ENCODE measurements at regions not wholly inside any gene's neighbourhood (a gene's known extent, or its start where the extent isn't known, plus 50 kb on each side); places are given as distances from the start of the nearest gene placed in this dataset.

DNA sequence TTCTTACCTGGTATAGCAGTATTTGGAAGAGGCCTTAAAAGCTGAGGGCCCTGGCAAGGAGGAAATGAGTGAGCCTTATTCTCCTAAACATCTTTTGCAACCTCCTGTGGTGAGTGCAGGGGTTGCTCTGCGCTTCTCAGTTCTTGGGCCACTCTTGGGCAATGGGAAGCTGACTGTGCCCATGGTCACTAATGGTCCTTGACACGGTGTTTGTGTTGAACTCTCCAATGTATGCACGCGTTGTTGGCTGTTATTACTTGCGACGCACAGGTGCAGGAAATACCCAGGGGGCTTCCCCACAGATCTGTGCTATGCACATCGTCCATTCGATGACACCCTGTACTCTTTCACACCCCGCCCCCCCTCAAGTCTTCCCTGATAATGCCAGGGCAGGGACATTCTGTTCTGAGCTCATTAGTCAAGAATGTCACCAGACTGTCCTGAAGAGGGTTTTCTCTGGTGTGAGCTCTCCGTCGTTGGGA is 79.7 kb downstream of the EDN1 start:
- CTCF ChIA-PET = interaction anchor here (0.6 kb wide), 1 partner anchor 224 kb away, joined by 4 read pairs; no protein-coding TSS in a partner anchor
- Histone ChIP-seq H3K9me3 (ENCODE audit: control insufficient read depth, insufficient read depth, low read length) (no peaks in the 10 kb centered on the region), H3K4me3 (ENCODE audit: low read depth, low read length) (no peak overlapping the region), H3K27ac (ENCODE audit: low read depth, low read length) (no peak overlapping the region), H3K27me3 (ENCODE audit: control insufficient read depth, insufficient read depth, low read length) (no peaks in the 10 kb centered on the region)
- POLR2A ChIA-PET = no interaction called here
- TF ChIP-seq, protein P1, sequence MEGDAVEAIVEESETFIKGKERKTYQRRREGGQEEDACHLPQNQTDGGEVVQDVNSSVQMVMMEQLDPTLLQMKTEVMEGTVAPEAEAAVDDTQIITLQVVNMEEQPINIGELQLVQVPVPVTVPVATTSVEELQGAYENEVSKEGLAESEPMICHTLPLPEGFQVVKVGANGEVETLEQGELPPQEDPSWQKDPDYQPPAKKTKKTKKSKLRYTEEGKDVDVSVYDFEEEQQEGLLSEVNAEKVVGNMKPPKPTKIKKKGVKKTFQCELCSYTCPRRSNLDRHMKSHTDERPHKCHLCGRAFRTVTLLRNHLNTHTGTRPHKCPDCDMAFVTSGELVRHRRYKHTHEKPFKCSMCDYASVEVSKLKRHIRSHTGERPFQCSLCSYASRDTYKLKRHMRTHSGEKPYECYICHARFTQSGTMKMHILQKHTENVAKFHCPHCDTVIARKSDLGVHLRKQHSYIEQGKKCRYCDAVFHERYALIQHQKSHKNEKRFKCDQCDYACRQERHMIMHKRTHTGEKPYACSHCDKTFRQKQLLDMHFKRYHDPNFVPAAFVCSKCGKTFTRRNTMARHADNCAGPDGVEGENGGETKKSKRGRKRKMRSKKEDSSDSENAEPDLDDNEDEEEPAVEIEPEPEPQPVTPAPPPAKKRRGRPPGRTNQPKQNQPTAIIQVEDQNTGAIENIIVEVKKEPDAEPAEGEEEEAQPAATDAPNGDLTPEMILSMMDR (IDR thresholded peaks at IDR 0.05; ENCODE audit: low read depth, low read length) = no peak
- no peak for DNase-seq (ENCODE audit: low read depth, low spot score)

DNA sequence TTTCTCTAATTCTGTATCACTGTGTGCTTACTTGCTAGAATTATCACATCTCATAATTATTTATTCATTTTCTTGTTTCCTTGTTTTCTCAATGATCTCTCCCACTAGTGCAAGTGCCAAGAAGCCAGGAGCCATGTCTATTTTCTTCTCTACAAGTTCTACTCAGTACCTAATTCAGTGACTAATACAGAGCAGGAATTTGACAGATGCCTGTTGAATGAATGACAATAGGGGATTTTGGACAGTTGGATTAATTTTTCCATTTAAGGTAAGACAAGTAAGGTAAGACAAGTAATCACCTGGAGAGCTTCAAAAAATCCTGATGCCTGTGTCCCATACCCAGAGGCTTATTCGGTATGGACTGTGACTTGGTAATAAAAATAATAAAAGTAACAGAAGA is 81.0 kb downstream of the EDN1 start:
- Histone ChIP-seq H3K9me3 (ENCODE audit: control insufficient read depth, insufficient read depth, low read length) (no peaks in the 10 kb centered on the region), H3K27me3 (ENCODE audit: control insufficient read depth, insufficient read depth, low read length) (no peaks in the 10 kb centered on the region), H3K4me3 (ENCODE audit: low read depth, low read length) (no peak overlapping the region), H3K27ac (ENCODE audit: low read depth, low read length) (no peak overlapping the region)
- TF ChIP-seq, protein P1 (IDR thresholded peaks at IDR 0.05; ENCODE audit: low read depth, low read length) = no peak
- DNase-seq (ENCODE audit: low read depth, low spot score) = no peak
- ChIA-PET CTCF (no interaction called here), POLR2A (no interaction called here)

DNA sequence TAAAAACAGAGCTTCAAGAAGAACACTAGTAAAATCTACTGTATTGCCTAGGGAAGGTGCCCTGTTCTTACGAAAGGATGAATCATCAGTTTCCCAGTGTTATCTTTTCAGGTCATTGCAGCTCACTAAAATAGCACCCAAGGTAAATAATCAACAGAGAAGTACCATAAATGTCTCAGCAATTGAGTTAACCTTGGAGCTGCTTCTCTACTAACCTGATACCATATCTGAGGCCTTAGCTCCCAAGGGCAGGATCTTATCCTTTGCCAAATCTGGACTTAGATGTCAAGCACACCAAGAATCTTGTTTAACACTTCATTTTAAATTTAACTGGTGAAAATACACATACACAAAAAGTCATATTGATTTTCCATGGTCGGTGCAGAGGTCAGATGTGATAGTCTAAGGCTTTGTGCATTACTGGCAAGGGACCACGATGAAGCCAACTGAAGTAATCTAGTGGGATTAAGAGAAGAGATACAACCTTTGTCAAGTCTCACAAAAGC is 81.5 kb downstream of the EDN1 start:
- Histone ChIP-seq H3K9me3 (ENCODE audit: control insufficient read depth, insufficient read depth, low read length) (no peaks in the 10 kb centered on the region), H3K4me3 (ENCODE audit: low read depth, low read length) (no peak overlapping the region), H3K27ac (ENCODE audit: low read depth, low read length) (no peak overlapping the region), H3K27me3 (ENCODE audit: control insufficient read depth, insufficient read depth, low read length) (no peaks in the 10 kb centered on the region)
- no peak for DNase-seq (ENCODE audit: low read depth, low spot score)
- TF ChIP-seq, protein P1 (IDR thresholded peaks at IDR 0.05; ENCODE audit: low read depth, low read length) = no peak
- ChIA-PET CTCF (no interaction called here), POLR2A (no interaction called here)

DNA sequence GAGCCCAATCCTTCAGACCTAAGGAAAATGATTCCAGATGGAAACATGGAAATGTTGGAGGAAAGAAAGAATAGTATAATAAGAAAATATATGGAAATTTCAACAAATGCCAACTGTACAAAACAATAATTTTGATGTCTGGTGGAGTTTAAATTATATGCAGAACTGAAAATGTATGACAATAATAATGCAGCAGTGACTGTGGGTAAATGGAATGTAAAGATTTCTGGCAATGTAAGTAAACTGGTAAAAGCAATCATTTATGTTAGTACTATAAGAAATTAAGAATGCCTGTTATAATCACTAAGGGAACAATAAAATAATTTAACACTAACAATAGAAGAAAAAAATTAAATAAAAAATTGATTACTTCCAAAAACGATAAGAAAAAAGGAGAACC is 89.0 kb downstream of the EDN1 start:
- ChIA-PET CTCF (interaction anchor here (1.1 kb wide), 1 partner anchor 224 kb away, joined by 3 read pairs; no protein-coding TSS in a partner anchor), POLR2A (no interaction called here)
- Histone ChIP-seq H3K27me3 (ENCODE audit: control insufficient read depth, insufficient read depth, low read length) (no peaks in the 10 kb centered on the region), H3K4me3 (ENCODE audit: low read depth, low read length) (no peak overlapping the region), H3K9me3 (ENCODE audit: control insufficient read depth, insufficient read depth, low read length) (no peaks in the 10 kb centered on the region), H3K27ac (ENCODE audit: low read depth, low read length) (no peak overlapping the region)
- TF ChIP-seq, protein P1 (IDR thresholded peaks at IDR 0.05; ENCODE audit: low read depth, low read length) = no peak
- DNase-seq (ENCODE audit: low read depth, low spot score) = no peak

DNA sequence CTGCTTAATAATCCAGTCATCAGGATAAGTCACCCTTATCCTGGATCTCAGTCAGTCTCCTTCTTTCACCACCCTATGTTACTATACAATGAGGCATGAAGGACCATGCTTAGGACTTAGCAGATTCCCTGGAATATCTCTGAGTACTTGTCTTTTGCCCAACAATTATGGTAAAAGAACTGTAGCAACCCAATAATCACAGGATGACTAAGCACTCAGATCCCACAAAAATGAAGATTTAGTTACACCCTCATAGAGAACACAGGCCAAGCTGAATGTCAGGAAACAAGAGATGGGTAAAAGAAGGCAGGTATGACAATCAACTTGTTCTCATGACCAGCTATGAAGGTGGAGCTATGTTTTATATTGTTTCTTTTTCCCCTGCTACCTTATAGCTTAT is 91.4 kb downstream of the EDN1 start:
- Histone ChIP-seq H3K4me3 (ENCODE audit: low read depth, low read length) (no peak overlapping the region), H3K27ac (ENCODE audit: low read depth, low read length) (no peak overlapping the region), H3K9me3 (ENCODE audit: control insufficient read depth, insufficient read depth, low read length) (no peaks in the 10 kb centered on the region), H3K27me3 (ENCODE audit: control insufficient read depth, insufficient read depth, low read length) (no peaks in the 10 kb centered on the region)
- CTCF ChIA-PET = no interaction called here
- TF ChIP-seq, protein P1 (IDR thresholded peaks at IDR 0.05; ENCODE audit: low read depth, low read length) = no peak
- POLR2A ChIA-PET = no interaction called here
- no peak for DNase-seq (ENCODE audit: low read depth, low spot score)

All from AG04450 (cell line).